HUES48 (cell line): ENCODE measurements at regions not wholly inside any gene's neighbourhood (a gene's known extent, or its start where the extent isn't known, plus 50 kb on each side); places are given as distances from the start of the nearest gene placed in this dataset.

Experiments
- H3K27ac ChIP-seq: one replicate; pipeline ENCODE4 v1.7.0; 2013; ENCODE audit warnings: low read depth, low read length, inconsistent platforms
- H3K27me3 ChIP-seq: 2 replicates; pipeline ENCODE4 v1.6.1; 2013; ENCODE audit warnings: mild to moderate bottlenecking, low read length; ENCODE audit not compliant: control insufficient read depth, insufficient read depth
- H3K36me3 ChIP-seq: 2 replicates; pipeline ENCODE4 v1.6.1; 2013; ENCODE audit warnings: low read length; ENCODE audit not compliant: control insufficient read depth, insufficient read depth
- H3K4me1 ChIP-seq: 2 replicates; pipeline ENCODE4 v1.6.1; 2013; ENCODE audit warnings: mild to moderate bottlenecking, low read length; ENCODE audit not compliant: control insufficient read depth, insufficient read depth
- H3K4me3 ChIP-seq: 2 replicates; pipeline ENCODE4 v1.5.1; 2013; ENCODE audit warnings: mild to moderate bottlenecking, low read depth, low read length
- H3K9ac ChIP-seq: 2 replicates; pipeline ENCODE4 v1.6.1; 2013; ENCODE audit warnings: mild to moderate bottlenecking, low read depth, low read length, moderate library complexity
- H3K9me3 ChIP-seq: 2 replicates; pipeline ENCODE4 v1.6.1; 2013; ENCODE audit warnings: low read length; ENCODE audit not compliant: control insufficient read depth, insufficient read depth

- Histone ChIP-seq H3K9ac (no peak overlapping the region), H3K9me3 (no peaks in the 10 kb centered on the region), H3K27me3 (no peaks in the 10 kb centered on the region), H3K27ac (no peak overlapping the region), H3K36me3 (no peaks in the 10 kb centered on the region), H3K4me3 (no peak overlapping the region), H3K4me1 (no peaks in the 10 kb centered on the region)
Observed at GRCh38 chr18:30929718-30930117, 112.8 kb downstream of the DSC3 start.

- no peaks in the 10 kb centered on the region for H3K4me1 ChIP-seq
- no peak overlapping the region for H3K4me3 ChIP-seq
- H3K27me3 ChIP-seq, result no peaks in the 10 kb centered on the region
- H3K9ac ChIP-seq, result no peak overlapping the region
- no peaks in the 10 kb centered on the region for H3K9me3 ChIP-seq
- H3K27ac ChIP-seq, result no peak overlapping the region
- no peaks in the 10 kb centered on the region for H3K36me3 ChIP-seq
Observed at GRCh38 chr18:30929065-30929464, 113.5 kb downstream of the DSC3 start.

DNA sequence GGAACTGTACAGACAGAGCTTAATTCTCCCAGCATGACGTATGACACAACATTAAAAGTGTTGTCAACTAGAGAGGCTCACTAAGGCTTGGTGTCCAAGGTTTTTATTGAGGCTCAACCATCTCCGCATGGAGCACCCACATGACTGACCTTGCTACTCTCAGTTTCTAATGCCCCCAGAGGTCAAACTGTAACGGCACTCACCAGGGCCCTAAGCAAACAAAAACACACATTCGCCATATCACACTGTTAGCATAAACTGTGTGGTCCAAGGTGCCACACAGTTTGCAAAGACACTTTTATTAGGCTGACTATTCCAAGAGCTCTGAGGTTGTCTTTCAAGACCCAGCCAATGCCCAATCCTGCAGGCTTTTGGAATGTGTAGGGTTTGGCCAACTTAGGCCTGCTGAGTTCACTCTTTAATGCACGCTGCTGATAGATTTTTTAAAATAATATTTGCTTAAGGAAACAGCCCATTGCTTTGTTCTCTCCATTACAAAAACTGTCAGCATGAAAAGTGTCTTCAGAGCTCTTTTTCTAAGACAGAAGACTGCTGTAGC, 114.9 kb downstream of the DSC3 start:
- Histone ChIP-seq H3K4me1 (no peaks in the 10 kb centered on the region), H3K27ac (no peak overlapping the region), H3K9me3 (no peaks in the 10 kb centered on the region), H3K9ac (no peak overlapping the region), H3K27me3 (no peaks in the 10 kb centered on the region), H3K4me3 (no peak overlapping the region), H3K36me3 (no peaks in the 10 kb centered on the region)

GRCh38 chr18:30927042-30927441, 115.5 kb downstream of the DSC3 start:
- H3K27me3 ChIP-seq, result no peaks in the 10 kb centered on the region
- H3K9ac ChIP-seq, result no peak overlapping the region
- no peaks in the 10 kb centered on the region for H3K9me3 ChIP-seq
- no peak overlapping the region for H3K27ac ChIP-seq
- no peaks in the 10 kb centered on the region for H3K4me1 ChIP-seq
- no peaks in the 10 kb centered on the region for H3K36me3 ChIP-seq
- no peak overlapping the region for H3K4me3 ChIP-seq

- Histone ChIP-seq H3K27me3 (no peaks in the 10 kb centered on the region), H3K9ac (no peak overlapping the region), H3K27ac (no peak overlapping the region), H3K9me3 (no peaks in the 10 kb centered on the region), H3K4me1 (no peaks in the 10 kb centered on the region), H3K36me3 (no peaks in the 10 kb centered on the region), H3K4me3 (no peak overlapping the region)
Observed at GRCh38 chr18:30925795-30926194, 116.7 kb downstream of the DSC3 start.

DNA sequence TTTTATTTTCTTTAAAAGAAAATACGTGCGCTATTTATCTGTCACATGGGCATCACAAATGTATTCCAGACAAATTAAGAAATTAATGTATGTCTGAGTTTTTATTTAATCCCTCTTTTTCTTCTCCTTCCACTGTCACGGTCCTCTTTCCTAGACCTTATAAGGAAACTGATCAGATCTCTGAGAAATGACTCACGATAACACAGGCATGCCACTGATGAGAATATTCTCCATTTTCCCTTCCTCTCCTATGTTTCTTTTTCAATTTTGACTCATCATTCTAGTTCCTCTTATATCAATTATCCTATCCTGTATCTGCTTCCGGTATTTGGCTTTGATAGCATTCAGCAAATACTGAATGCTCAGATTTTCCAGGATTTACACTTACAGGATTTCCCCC, 121.8 kb downstream of the DSC3 start:
- Histone ChIP-seq H3K36me3 (no peaks in the 10 kb centered on the region), H3K4me1 (no peaks in the 10 kb centered on the region), H3K9me3 (no peaks in the 10 kb centered on the region), H3K4me3 (no peak overlapping the region), H3K27me3 (no peaks in the 10 kb centered on the region), H3K9ac (no peak overlapping the region), H3K27ac (no peak overlapping the region)

DNA sequence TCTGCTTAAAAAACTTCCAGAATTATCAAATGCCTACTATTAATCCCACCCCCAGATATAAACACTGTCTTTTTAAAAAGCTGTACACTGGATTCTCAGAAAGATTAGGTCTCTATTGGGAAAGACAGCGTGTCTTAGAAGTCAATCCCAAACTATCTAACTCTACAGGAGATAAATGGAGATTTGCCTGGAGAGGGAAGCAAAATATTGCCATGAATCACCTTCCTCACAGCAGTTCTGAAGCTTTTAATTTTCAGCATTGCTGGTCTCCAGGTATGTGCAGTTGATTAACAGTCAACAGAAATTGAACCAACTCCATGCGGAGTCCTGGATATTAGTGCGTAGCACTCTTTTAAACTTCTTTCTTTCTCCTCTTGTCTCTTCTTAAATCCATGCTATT, 122.2 kb downstream of the DSC3 start:
- no peak overlapping the region for H3K9ac ChIP-seq
- no peak overlapping the region for H3K4me3 ChIP-seq
- H3K27me3 ChIP-seq, result no peaks in the 10 kb centered on the region
- H3K36me3 ChIP-seq, result no peaks in the 10 kb centered on the region
- no peaks in the 10 kb centered on the region for H3K4me1 ChIP-seq
- no peak overlapping the region for H3K27ac ChIP-seq
- no peaks in the 10 kb centered on the region for H3K9me3 ChIP-seq

DNA sequence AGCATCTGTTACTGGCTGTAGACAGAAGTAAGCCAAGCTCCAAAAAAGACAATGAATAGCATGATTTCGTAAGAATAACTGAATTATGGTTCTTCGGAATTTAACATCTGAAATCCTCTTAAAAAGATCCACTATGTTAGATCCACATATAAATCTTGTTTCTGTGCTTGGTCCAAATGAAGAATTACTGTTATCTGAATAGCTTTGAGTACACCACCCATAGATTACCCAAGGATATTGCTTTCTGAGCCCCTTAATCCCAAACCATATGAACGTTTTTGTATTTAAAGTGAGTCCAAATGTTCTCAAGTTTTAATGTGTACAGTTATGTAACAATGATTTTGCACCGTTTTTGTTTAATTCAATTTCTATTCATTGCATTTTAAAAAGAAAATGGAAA, 124.9 kb downstream of the DSC3 start:
- no peak overlapping the region for H3K9ac ChIP-seq
- no peaks in the 10 kb centered on the region for H3K27me3 ChIP-seq
- H3K36me3 ChIP-seq, result no peaks in the 10 kb centered on the region
- H3K9me3 ChIP-seq, result no peaks in the 10 kb centered on the region
- no peaks in the 10 kb centered on the region for H3K4me1 ChIP-seq
- H3K4me3 ChIP-seq, result no peak overlapping the region
- H3K27ac ChIP-seq, result no peak overlapping the region

GRCh38 chr18:30915336-30915988, 127.1 kb downstream of the DSC3 start:
- no peaks in the 10 kb centered on the region for H3K27me3 ChIP-seq
- no peaks in the 10 kb centered on the region for H3K36me3 ChIP-seq
- no peak overlapping the region for H3K27ac ChIP-seq
- no peak overlapping the region for H3K4me3 ChIP-seq
- H3K4me1 ChIP-seq, result no peaks in the 10 kb centered on the region
- no peak overlapping the region for H3K9ac ChIP-seq
- H3K9me3 ChIP-seq, result no peaks in the 10 kb centered on the region

- Histone ChIP-seq H3K27ac (no peak overlapping the region), H3K9ac (no peak overlapping the region), H3K36me3 (no peaks in the 10 kb centered on the region), H3K4me3 (no peak overlapping the region), H3K4me1 (no peaks in the 10 kb centered on the region), H3K27me3 (no peaks in the 10 kb centered on the region), H3K9me3 (no peaks in the 10 kb centered on the region)
Observed at GRCh38 chr18:30908381-30908780, 134.2 kb downstream of the DSC3 start.

GRCh38 chr18:30903566-30903965, 139.0 kb downstream of the DSC3 start:
- no peaks in the 10 kb centered on the region for H3K36me3 ChIP-seq
- H3K27me3 ChIP-seq, result no peaks in the 10 kb centered on the region
- no peak overlapping the region for H3K9ac ChIP-seq
- H3K4me3 ChIP-seq, result no peak overlapping the region
- H3K27ac ChIP-seq, result no peak overlapping the region
- no peaks in the 10 kb centered on the region for H3K4me1 ChIP-seq
- no peaks in the 10 kb centered on the region for H3K9me3 ChIP-seq
